Endothelial cell (in vitro differentiated cells): ENCODE measurements at regions not wholly inside any gene's neighbourhood (a gene's known extent, or its start where the extent isn't known, plus 50 kb on each side); places are given as distances from the start of the nearest gene placed in this dataset.

Source experiments
- DNase-seq: peaks from one replicate; pipeline ENCODE4 v3.0.0; 2021; ENCODE audit warnings: low spot score
- H3K27ac Mint-ChIP-seq: one replicate; pipeline ENCODE4 v1.8.0; 2021; ENCODE audit warnings: mixed read lengths, inconsistent platforms; ENCODE audit not compliant: unreplicated experiment
- H3K27me3 Mint-ChIP-seq: one replicate; pipeline ENCODE4 v1.8.0; 2021; ENCODE audit warnings: mild to moderate bottlenecking, moderate library complexity, mixed read lengths, inconsistent platforms; ENCODE audit not compliant: unreplicated experiment
- H3K36me3 Mint-ChIP-seq: one replicate; pipeline ENCODE4 v1.8.0; 2021; ENCODE audit warnings: mild to moderate bottlenecking, low read depth, mixed read lengths, inconsistent platforms; ENCODE audit not compliant: unreplicated experiment
- H3K4me1 Mint-ChIP-seq: one replicate; pipeline ENCODE4 v1.8.0; 2021; ENCODE audit warnings: mild to moderate bottlenecking, mixed read lengths, inconsistent platforms; ENCODE audit not compliant: unreplicated experiment
- H3K4me3 Mint-ChIP-seq: one replicate; pipeline ENCODE4 v1.8.0; 2021; ENCODE audit warnings: mild to moderate bottlenecking, mixed read lengths, inconsistent platforms; ENCODE audit not compliant: unreplicated experiment
- H3K9me3 Mint-ChIP-seq: one replicate; pipeline ENCODE4 v1.8.0; 2021; ENCODE audit warnings: mixed read lengths, inconsistent platforms; ENCODE audit not compliant: unreplicated experiment
- CTCF ChIP-seq: fragments of 200-600 bp; sonication (generic); IDR thresholded peaks from one replicate; pipeline ENCODE4 v1.5.0; 2021; ENCODE audit warnings: antibody characterized with exemption; ENCODE audit not compliant: unreplicated experiment

DNA sequence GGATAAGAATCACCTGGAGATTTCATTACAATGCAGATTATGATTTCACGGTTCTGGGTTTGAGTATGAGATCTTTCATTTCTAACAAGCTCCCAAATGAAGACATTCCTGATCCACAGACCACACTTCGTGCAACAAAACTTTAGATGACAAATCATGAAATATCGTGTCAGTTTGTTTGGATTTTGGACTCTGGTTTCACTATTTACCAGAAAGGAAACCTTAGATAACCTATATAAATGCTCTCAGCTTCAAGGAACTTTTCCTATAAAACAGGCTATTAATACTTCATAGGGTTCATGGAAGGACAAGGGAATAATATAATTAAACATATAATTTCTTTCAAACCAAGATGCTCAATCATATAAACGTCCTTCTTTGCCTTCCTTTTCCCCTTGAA, 930.5 kb upstream of the SLC10A2 start:
- Mint-ChIP-seq H3K4me3 (no peak overlapping the region), H3K27me3 (no peaks in the 10 kb centered on the region), H3K36me3 (no peaks in the 10 kb centered on the region), H3K4me1 (no peaks in the 10 kb centered on the region), H3K27ac (no peak overlapping the region), H3K9me3 (no peaks in the 10 kb centered on the region)
- no peak for DNase-seq
- TF ChIP-seq CTCF: no peak

DNA sequence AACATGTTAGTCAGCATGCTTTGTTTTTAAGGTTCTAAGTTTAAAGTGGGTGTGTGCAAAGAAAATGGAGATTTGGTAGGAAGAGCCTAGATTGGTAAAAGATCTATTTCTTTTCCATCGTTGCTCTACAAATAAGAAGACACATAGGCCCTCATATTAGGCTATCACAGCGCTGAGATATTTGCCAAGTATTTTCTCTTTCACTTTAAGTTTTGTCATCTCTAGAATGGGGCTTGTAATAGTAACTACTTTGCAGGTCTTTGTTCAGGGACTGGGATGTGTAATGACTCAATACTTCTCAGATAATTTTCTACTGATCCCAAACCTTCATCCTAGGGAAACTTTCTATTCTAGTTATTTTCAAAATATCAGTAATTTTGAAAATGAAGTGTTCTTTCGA, 917.7 kb upstream of the SLC10A2 start:
- no peaks in the 10 kb centered on the region for H3K27me3 Mint-ChIP-seq
- TF ChIP-seq CTCF: no peak
- no peaks in the 10 kb centered on the region for H3K4me1 Mint-ChIP-seq
- H3K36me3 Mint-ChIP-seq: no peaks in the 10 kb centered on the region
- H3K9me3 Mint-ChIP-seq: no peaks in the 10 kb centered on the region
- H3K27ac Mint-ChIP-seq: no peak overlapping the region
- no peak overlapping the region for H3K4me3 Mint-ChIP-seq
- no peak for DNase-seq

- Mint-ChIP-seq H3K36me3 (no peaks in the 10 kb centered on the region), H3K27ac (no peak overlapping the region), H3K9me3 (no peaks in the 10 kb centered on the region), H3K27me3 (no peaks in the 10 kb centered on the region), H3K4me3 (no peak overlapping the region), H3K4me1 (no peaks in the 10 kb centered on the region)
- DNase-seq: no peak
- no peak for TF ChIP-seq CTCF
These were observed 910.2 kb upstream of the SLC10A2 start for GRCh38 chr13:103976371-103976770.

DNA sequence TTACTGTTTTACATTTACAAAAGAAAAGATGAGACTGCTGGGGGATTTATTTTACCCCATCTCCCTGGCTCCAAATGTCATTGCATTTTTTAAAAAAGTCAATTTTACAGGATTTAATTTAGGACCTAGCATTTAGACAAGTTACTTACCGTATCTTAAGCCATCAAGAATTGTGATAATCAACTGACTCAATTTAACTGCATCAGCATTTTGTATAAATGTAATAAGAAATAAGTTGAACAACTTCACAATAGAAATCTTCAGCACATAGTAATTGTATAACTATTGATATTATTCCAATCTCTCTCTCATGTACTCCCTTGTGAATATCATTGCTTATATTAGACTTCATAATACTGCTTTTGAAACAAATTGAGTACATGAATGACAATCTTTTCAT, 907.5 kb upstream of the SLC10A2 start:
- Mint-ChIP-seq H3K9me3 (no peaks in the 10 kb centered on the region), H3K27ac (no peak overlapping the region), H3K27me3 (no peaks in the 10 kb centered on the region), H3K36me3 (no peaks in the 10 kb centered on the region), H3K4me3 (no peak overlapping the region), H3K4me1 (no peaks in the 10 kb centered on the region)
- TF ChIP-seq CTCF: no peak
- no peak for DNase-seq

- no peaks in the 10 kb centered on the region for H3K27me3 Mint-ChIP-seq
- no peak for TF ChIP-seq CTCF
- H3K4me1 Mint-ChIP-seq: no peaks in the 10 kb centered on the region
- no peaks in the 10 kb centered on the region for H3K36me3 Mint-ChIP-seq
- DNase-seq: no peak
- no peak overlapping the region for H3K4me3 Mint-ChIP-seq
- H3K9me3 Mint-ChIP-seq: no peaks in the 10 kb centered on the region
- H3K27ac Mint-ChIP-seq: no peak overlapping the region
These were observed 903.4 kb upstream of the SLC10A2 start for GRCh38 chr13:103969520-103970050.
